ENCODE measurements at regions not wholly inside any gene's neighbourhood (a gene's known extent, or its start where the extent isn't known, plus 50 kb on each side); places are given as distances from the start of the nearest gene placed in this dataset.

GRCh38 chr2:120919771-120920453 is 184.2 kb downstream of the GLI2 start:
- DNase-seq (no peak), ATAC-seq (no peak)
- Histone ChIP-seq H3F3A (ENCODE audit: low read length, unreplicated experiment) (no peaks in the 10 kb centered on the region), H3K79me2 (ENCODE audit: low read length) (no peaks in the 10 kb centered on the region), H3K9ac (ENCODE audit: low read length) (no peak overlapping the region), H2AFZ (ENCODE audit: low read length) (no peak overlapping the region), H3K9me2 (replicated peaks; ENCODE audit: low read length) (no peaks in the 10 kb centered on the region), H3K27me3 (ENCODE audit: low read length) (no peaks in the 10 kb centered on the region), H3K4me2 (ENCODE audit: low read length) (no peak overlapping the region), H3K36me3 (ENCODE audit: low read depth, low read length) (no peaks in the 10 kb centered on the region), H3K27ac (ENCODE audit: low read length) (no peak overlapping the region), H3K4me1 (ENCODE audit: insufficient read depth, low read length) (peaks cover 12% of the 10 kb centered on the region), H3K4me3 (ENCODE audit: low read length) (no peak overlapping the region), H3K9me3 (ENCODE audit: low read length) (no peaks in the 10 kb centered on the region), H4K20me1 (ENCODE audit: low read length) (no peaks in the 10 kb centered on the region)
- no peak for TF ChIP-seq EZH2 (IDR thresholded peaks at IDR 0.05; ENCODE audit: low read length, unreplicated experiment)
- no peak for TF ChIP-seq CTCF (conservative IDR thresholded peaks at IDR 0.05; ENCODE audit: low read depth, low read length)
- TF ChIP-seq EZH2phosphoT487 (IDR thresholded peaks at IDR 0.05; ENCODE audit: borderline replicate concordance, low read length), result no peak
- no TSS peak for BruUV-seq (replicated peaks)
- ChIA-PET CTCF (no interaction called here), POLR2A (ENCODE audit: unreplicated experiment) (interaction anchor here (0.6 kb wide), 1 partner anchor 42 kb away, joined by 3 read pairs; no protein-coding TSS in a partner anchor)
- intact Hi-C loops (cut with micrococcal nuclease), result no loop called here

GRCh38 chr2:120920454-120921148 is 184.9 kb downstream of the GLI2 start:
- Histone ChIP-seq H3K9ac (ENCODE audit: low read length) (no peak overlapping the region), H3K4me2 (ENCODE audit: low read length) (no peak overlapping the region), H2AFZ (ENCODE audit: low read length) (no peak overlapping the region), H3K9me2 (replicated peaks; ENCODE audit: low read length) (no peaks in the 10 kb centered on the region), H3K36me3 (ENCODE audit: low read depth, low read length) (no peaks in the 10 kb centered on the region), H3K4me1 (ENCODE audit: insufficient read depth, low read length) (peaks cover 5% of the 10 kb centered on the region), H3K27me3 (ENCODE audit: low read length) (no peaks in the 10 kb centered on the region), H3K4me3 (ENCODE audit: low read length) (no peak overlapping the region), H3K27ac (ENCODE audit: low read length) (no peak overlapping the region), H4K20me1 (ENCODE audit: low read length) (no peaks in the 10 kb centered on the region), H3K79me2 (ENCODE audit: low read length) (no peaks in the 10 kb centered on the region), H3K9me3 (ENCODE audit: low read length) (no peaks in the 10 kb centered on the region), H3F3A (ENCODE audit: low read length, unreplicated experiment) (no peaks in the 10 kb centered on the region)
- intact Hi-C loops (cut with micrococcal nuclease), result no loop called here
- ATAC-seq, result no peak
- TF ChIP-seq CTCF (conservative IDR thresholded peaks at IDR 0.05; ENCODE audit: low read depth, low read length) (no peak), EZH2 (IDR thresholded peaks at IDR 0.05; ENCODE audit: low read length, unreplicated experiment) (no peak), EZH2phosphoT487 (IDR thresholded peaks at IDR 0.05; ENCODE audit: borderline replicate concordance, low read length) (no peak)
- ChIA-PET CTCF (no interaction called here), POLR2A (ENCODE audit: unreplicated experiment) (interaction anchor here (0.6 kb wide), 1 partner anchor 41 kb away, joined by 3 read pairs; no protein-coding TSS in a partner anchor)
- no peak for DNase-seq
- BruUV-seq (replicated peaks), result no TSS peak

- POLR2A ChIA-PET (ENCODE audit: unreplicated experiment), result no interaction called here
- CTCF ChIA-PET, result no interaction called here
- Histone ChIP-seq H3K27ac (ENCODE audit: low read length) (no peak overlapping the region), H2AFZ (ENCODE audit: low read length) (no peak overlapping the region), H3K4me2 (ENCODE audit: low read length) (no peak overlapping the region), H3K9ac (ENCODE audit: low read length) (no peak overlapping the region), H3K4me3 (ENCODE audit: low read length) (no peak overlapping the region), H3K9me2 (replicated peaks; ENCODE audit: low read length) (no peaks in the 10 kb centered on the region), H3K36me3 (ENCODE audit: low read depth, low read length) (no peaks in the 10 kb centered on the region), H3K79me2 (ENCODE audit: low read length) (no peaks in the 10 kb centered on the region), H4K20me1 (ENCODE audit: low read length) (no peaks in the 10 kb centered on the region), H3K4me1 (ENCODE audit: insufficient read depth, low read length) (no peaks in the 10 kb centered on the region), H3K9me3 (ENCODE audit: low read length) (no peaks in the 10 kb centered on the region), H3K27me3 (ENCODE audit: low read length) (no peaks in the 10 kb centered on the region), H3F3A (ENCODE audit: low read length, unreplicated experiment) (no peaks in the 10 kb centered on the region)
- intact Hi-C loops (cut with micrococcal nuclease), result no loop called here
- DNase-seq, result no peak
- TF ChIP-seq EZH2phosphoT487 (IDR thresholded peaks at IDR 0.05; ENCODE audit: borderline replicate concordance, low read length) (no peak), CTCF (conservative IDR thresholded peaks at IDR 0.05; ENCODE audit: low read depth, low read length) (no peak), EZH2 (IDR thresholded peaks at IDR 0.05; ENCODE audit: low read length, unreplicated experiment) (no peak)
- BruUV-seq (replicated peaks), result no TSS peak
- ATAC-seq, result no peak
Measured at GRCh38 chr2:120921457-120921856, 185.8 kb downstream of the GLI2 start.

Measured in PC-3 (cell line).